HFF-Myc (cell line): ENCODE measurements at regions not wholly inside any gene's neighbourhood (a gene's known extent, or its start where the extent isn't known, plus 50 kb on each side); places are given as distances from the start of the nearest gene placed in this dataset.

Source experiments
- DNase-seq: peaks from one replicate; pipeline ENCODE4 v3.0.0-alpha.2; 2011; ENCODE audit warnings: low read depth; ENCODE audit errors: extremely low read depth
- H3K4me3 ChIP-seq: replicated peaks from 2 replicates; pipeline ENCODE4 v1.5.1; 2011; ENCODE audit warnings: low read depth, mild to moderate bottlenecking, control low read depth, low read length
- CTCF ChIP-seq: IDR thresholded peaks from 2 replicates; pipeline ENCODE4 v1.5.1; 2012; ENCODE audit warnings: mild to moderate bottlenecking, low read depth, low read length, control low read depth; ENCODE audit errors: missing control alignments

- TF ChIP-seq CTCF, result no peak
- no peak for DNase-seq
- no peak overlapping the region for H3K4me3 ChIP-seq
Observed at GRCh38 chr2:138170485-138170884, 206.2 kb downstream of the HNMT start.

- no peak overlapping the region for H3K4me3 ChIP-seq
- no peak for TF ChIP-seq CTCF
- no peak for DNase-seq
Observed at GRCh38 chr2:138171244-138171643, 207.0 kb downstream of the HNMT start.

- TF ChIP-seq CTCF, result no peak
- no peak overlapping the region for H3K4me3 ChIP-seq
- DNase-seq, result no peak
Observed at GRCh38 chr2:138175066-138175465, 210.8 kb downstream of the HNMT start.

- no peak overlapping the region for H3K4me3 ChIP-seq
- DNase-seq, result no peak
- no peak for TF ChIP-seq CTCF
Observed at GRCh38 chr2:138176862-138177439, 212.7 kb downstream of the HNMT start.

GRCh38 chr2:138177693-138178092 lies 213.4 kb downstream of the HNMT start:
- no peak for DNase-seq
- no peak for TF ChIP-seq CTCF
- H3K4me3 ChIP-seq, result no peak overlapping the region

- TF ChIP-seq CTCF, result no peak
- no peak for DNase-seq
Observed at GRCh38 chr2:138180692-138181386, 216.6 kb downstream of the HNMT start.

More at GRCh38 chr2:138180692-138181386, 216.6 kb downstream of the HNMT start:
- H3K4me3 ChIP-seq, result no peak overlapping the region
